NT2/D1 (cell line): ENCODE measurements at regions not wholly inside any gene's neighbourhood (a gene's known extent, or its start where the extent isn't known, plus 50 kb on each side); places are given as distances from the start of the nearest gene placed in this dataset.

Source experiments
- DNase-seq: peaks from one replicate; pipeline ENCODE4 v3.0.0-alpha.2; 2011; ENCODE audit warnings: low read depth, low spot score
- H3K27me3 ChIP-seq: 2 replicates; pipeline ENCODE4 v1.6.0; 2011; ENCODE audit warnings: mild to moderate bottlenecking; ENCODE audit not compliant: insufficient read length, insufficient read depth
- H3K36me3 ChIP-seq: 2 replicates; pipeline ENCODE4 v1.6.1; 2011; ENCODE audit warnings: mild to moderate bottlenecking, low read length, mixed read lengths; ENCODE audit not compliant: insufficient read depth, insufficient read length
- H3K4me1 ChIP-seq: 2 replicates; pipeline ENCODE4 v1.5.1; 2011; ENCODE audit not compliant: insufficient read depth, insufficient read length
- H3K4me3 ChIP-seq: 2 replicates; pipeline ENCODE4 v1.5.1; 2011; ENCODE audit warnings: low read depth; ENCODE audit not compliant: insufficient read length
- H3K9ac ChIP-seq: 2 replicates; pipeline ENCODE4 v1.6.0; 2011; ENCODE audit warnings: low read depth; ENCODE audit not compliant: insufficient read length
- H3K9me3 ChIP-seq: 2 replicates; pipeline ENCODE4 v1.5.1; 2011; ENCODE audit warnings: mild to moderate bottlenecking, low read length; ENCODE audit not compliant: insufficient read depth
- SUZ12 ChIP-seq: IDR thresholded peaks from 2 replicates; pipeline ENCODE4 v1.6.1; 2011; ENCODE audit not compliant: insufficient read length, insufficient read depth; ENCODE audit errors: extremely low read depth
- YY1 ChIP-seq: IDR thresholded peaks from 2 replicates; pipeline ENCODE4 v1.6.1; 2011; ENCODE audit not compliant: insufficient read length, insufficient read depth
- ZNF274 ChIP-seq: IDR thresholded peaks from 2 replicates; pipeline ENCODE4 v1.6.1; 2011; ENCODE audit warnings: mild to moderate bottlenecking, low read depth, low read length

DNA sequence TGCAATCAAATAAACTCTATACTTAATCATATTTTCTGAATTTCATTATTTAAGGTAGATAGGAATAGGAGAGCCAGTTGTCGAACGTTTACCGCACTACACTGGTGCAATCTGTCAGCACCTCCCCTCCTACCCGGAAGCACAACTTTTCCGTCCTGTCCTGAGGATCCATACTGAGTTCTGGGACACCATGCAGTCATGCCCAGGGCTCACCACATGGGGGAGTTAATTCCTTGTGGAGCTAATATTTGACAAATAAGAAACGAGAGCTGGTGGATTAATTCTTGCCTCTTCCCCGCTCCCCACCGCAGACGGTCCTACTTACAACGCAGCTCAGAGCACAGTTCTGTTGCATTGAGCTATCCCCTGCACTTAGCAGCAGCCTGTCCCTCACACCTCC lies 107.7 kb upstream of the RALGAPA2 start:
- TF ChIP-seq YY1 (no peak), SUZ12 (no peak), ZNF274 (no peak)
- Histone ChIP-seq H3K4me3 (no peak overlapping the region), H3K9ac (no peak overlapping the region), H3K9me3 (peaks cover 4% of the 10 kb centered on the region; the same call in 1 of the 2 replicates), H3K27me3 (no peaks in the 10 kb centered on the region), H3K4me1 (peaks cover 11% of the 10 kb centered on the region), H3K36me3 (no peaks in the 10 kb centered on the region)
- DNase-seq = no peak

DNA sequence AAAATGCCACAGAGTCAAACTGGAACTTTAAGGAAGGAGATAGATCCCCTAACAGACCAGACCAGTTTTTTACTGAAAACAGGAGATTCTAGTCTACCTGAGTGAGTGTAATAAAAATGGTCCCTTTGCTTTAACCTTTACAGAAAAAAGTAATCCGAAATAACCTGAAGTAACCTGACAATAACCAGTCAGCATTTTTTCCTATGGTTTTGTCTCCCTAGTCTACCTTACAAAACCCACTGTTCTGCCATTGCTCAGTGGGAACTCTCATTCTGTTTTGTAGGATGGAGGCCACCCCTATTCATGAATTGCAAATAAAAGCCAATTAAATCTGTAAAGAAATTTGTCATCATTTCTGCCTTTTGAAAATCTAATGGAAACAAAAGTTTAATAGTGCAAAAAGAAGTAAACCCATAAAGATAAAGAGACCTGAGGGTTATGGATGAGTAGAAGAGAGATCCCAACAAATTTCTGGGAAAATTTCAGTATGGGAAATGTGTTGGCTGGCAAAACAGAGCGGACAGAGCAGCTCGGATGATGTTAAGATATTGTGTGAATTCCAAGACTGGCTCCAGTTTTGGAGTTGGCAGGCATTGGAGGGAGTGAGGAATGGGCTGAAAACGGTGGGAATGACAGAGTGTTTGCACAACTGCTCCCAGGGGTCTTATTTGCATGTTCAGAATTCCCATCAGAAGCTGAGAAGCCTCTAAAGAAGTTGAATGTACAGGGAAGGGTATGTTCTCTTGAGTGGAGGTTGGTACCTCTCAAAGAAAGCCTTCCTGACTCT lies 104.7 kb upstream of the RALGAPA2 start:
- Histone ChIP-seq H3K9me3 (no peaks in the 10 kb centered on the region), H3K4me1 (peaks cover 8% of the 10 kb centered on the region), H3K4me3 (no peak overlapping the region), H3K9ac (no peak overlapping the region), H3K27me3 (no peaks in the 10 kb centered on the region), H3K36me3 (no peaks in the 10 kb centered on the region)
- TF ChIP-seq YY1 (no peak), SUZ12 (no peak), ZNF274 (no peak)
- no peak for DNase-seq

DNA sequence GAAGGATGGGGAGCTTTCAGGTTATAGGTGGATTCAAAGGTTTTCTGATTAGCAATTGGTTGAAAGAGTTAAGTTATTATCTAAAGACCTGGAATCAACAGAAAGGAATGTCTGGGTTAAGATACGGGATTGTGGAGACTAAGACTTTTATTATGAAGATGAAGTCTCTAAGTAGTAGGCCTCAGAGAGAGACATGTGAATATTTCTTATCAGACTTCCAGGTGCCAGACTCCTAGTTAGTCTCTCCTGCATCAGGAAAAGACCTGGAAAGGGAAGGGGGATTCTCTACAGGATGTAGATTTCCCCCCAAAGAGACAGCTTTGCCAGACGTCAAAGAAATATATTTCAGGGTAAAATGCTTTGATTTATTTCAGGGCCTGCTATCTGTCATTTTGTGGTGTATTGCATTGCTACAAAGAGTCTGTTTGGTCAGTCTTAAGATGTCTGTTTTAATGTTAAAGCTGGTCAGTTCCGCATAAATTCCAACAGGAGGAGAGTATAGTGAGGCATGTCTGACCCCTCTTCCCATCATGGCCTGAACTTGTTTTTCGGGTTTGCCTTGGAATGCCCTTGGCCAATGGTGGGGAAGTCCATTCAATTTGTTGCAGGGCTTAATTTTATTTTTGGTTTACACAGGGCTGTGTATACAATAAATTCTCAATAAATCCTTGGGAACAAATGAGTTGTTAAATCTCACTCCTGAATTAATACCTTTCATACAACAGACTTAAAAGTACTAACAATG lies 103.4 kb upstream of the RALGAPA2 start:
- Histone ChIP-seq H3K9ac (no peak overlapping the region), H3K36me3 (no peaks in the 10 kb centered on the region), H3K4me3 (no peak overlapping the region)

DNA sequence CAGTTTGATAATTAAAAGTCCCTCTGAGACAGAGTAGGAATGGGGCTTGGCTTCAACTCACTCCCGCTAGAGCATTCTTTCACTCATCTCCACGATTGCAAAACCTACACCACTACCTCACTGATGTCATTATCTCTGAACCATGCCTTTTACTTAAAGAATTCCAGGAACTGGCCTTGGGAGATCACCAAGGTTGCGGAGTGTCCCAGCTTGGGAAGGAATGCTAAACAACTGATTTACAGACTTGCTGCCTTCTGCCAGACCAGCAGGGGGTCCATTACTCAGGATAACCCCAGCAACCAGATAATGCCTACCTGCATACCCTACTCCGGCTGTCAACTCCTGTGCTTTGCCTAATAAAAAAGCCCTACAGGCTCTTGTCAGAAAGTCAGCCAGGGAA lies 102.2 kb upstream of the RALGAPA2 start:
- Histone ChIP-seq H3K9ac (no peak overlapping the region), H3K4me3 (no peak overlapping the region), H3K27me3 (no peaks in the 10 kb centered on the region), H3K36me3 (no peaks in the 10 kb centered on the region), H3K9me3 (no peaks in the 10 kb centered on the region), H3K4me1 (no peaks in the 10 kb centered on the region)
- peak; percentile 93 for DNase-seq
- TF ChIP-seq ZNF274 (no peak), YY1 (no peak), SUZ12 (no peak)

More for the DNA sequence above, 103.4 kb upstream of the RALGAPA2 start:
- Histone ChIP-seq H3K9me3 (no peaks in the 10 kb centered on the region), H3K27me3 (no peaks in the 10 kb centered on the region), H3K4me1 (peaks cover 4% of the 10 kb centered on the region)
- DNase-seq = no peak
- TF ChIP-seq YY1 (no peak), ZNF274 (no peak), SUZ12 (no peak)

DNA sequence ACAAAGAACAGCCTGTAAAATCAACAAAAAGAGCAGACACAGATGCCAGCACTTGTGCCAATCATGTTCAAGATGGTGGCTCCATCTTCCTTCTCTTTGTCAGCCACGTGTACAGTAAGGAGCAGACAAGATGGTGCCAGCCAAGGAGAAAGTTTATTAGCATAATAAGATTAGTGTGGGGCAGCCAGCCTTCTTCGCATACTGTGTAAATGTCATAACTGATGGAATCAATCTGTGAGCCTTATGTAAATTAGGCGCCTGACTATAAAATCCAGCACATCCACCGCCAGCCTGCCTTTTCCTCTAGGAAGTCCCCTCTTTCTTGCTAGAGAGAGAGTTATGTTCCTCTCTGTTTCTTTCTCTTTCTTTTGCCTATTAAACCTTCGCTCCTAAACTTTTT lies 99.7 kb upstream of the RALGAPA2 start:
- Histone ChIP-seq H3K27me3 (no peaks in the 10 kb centered on the region), H3K4me3 (no peak overlapping the region), H3K9ac (no peak overlapping the region), H3K9me3 (no peaks in the 10 kb centered on the region), H3K4me1 (no peaks in the 10 kb centered on the region), H3K36me3 (no peaks in the 10 kb centered on the region)
- TF ChIP-seq YY1 (no peak), SUZ12 (no peak), ZNF274 (no peak)
- DNase-seq = no peak

DNA sequence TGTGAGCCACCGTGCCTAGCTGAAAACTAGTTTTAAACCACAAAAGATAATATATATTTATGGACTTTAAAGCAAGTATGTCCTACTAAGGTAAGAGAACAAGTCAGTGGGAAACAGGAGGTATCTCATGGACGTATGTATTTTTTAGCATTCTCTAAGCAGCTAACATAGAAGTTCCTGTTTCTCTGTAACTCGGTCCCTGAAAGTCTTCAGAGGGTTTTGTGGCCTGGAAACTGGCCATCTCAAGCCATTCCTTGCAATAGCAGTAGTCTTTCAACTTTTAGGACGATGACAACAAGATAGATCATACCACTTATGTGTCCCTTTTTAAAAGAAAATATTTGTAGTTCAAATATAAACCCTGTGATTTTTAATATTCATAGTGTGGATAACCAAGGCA lies 95.6 kb upstream of the RALGAPA2 start:
- DNase-seq = no peak
- H3K4me3 ChIP-seq = no peak overlapping the region
- no peaks in the 10 kb centered on the region for H3K36me3 ChIP-seq
- H3K9me3 ChIP-seq = peaks cover 19% of the 10 kb centered on the region; the same call in 1 of the 2 replicates
- no peaks in the 10 kb centered on the region for H3K4me1 ChIP-seq
- H3K27me3 ChIP-seq = no peaks in the 10 kb centered on the region
- no peak for TF ChIP-seq ZNF274
- no peak for TF ChIP-seq YY1
- no peak for TF ChIP-seq SUZ12
- H3K9ac ChIP-seq = no peak overlapping the region

DNA sequence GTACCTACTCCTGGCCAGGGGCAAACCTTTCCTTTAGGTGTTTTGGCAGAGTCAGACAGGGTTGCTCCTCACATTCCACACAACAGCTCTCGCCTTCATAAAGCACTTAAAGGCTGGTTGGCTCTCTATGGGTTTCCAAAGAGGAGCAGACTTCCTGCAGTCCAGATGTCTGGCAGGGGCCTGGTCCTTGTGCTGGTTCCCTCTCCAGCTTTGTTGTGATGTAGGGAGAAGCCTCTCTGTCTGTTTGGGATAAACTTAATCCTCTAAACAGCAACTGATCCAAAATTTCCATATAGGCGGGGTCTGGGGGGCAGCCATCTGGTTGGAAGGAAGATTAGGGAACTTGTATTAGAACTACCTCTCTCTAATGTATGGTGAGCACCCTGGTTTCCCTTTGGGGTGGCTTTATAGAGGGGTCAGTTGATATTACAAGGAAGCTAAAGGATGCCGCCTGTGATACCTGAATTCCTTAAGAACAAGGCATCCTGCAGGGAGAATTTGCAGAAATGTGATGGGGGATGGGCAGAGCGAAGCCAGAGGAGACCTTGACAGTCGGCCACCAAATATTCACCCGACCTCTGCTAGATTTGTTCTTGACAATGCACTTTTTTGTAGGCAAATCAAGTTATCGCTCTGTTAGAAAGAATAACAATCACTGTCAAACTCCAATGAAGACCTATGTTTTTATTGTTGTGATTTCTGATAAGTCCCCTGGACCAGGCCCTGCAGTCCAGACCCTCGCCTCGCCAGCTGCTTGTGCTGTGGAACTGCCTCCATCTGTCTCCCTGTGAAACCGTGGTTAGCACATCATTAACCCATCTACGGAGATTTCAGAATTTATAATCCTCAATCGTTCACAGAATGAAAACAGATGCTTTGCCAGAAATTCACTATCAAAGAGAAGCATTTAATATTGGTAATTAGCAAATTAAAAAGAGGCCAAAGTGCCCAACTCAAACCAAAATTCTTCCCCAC lies 94.0 kb upstream of the RALGAPA2 start:
- no peak overlapping the region for H3K4me3 ChIP-seq
- H3K9me3 ChIP-seq = peaks cover 25% of the 10 kb centered on the region
- DNase-seq = no peak
- no peaks in the 10 kb centered on the region for H3K4me1 ChIP-seq
- no peaks in the 10 kb centered on the region for H3K36me3 ChIP-seq
- TF ChIP-seq ZNF274 (no peak), SUZ12 (no peak), YY1 (no peak)
- H3K9ac ChIP-seq = no peak overlapping the region
- H3K27me3 ChIP-seq = no peaks in the 10 kb centered on the region
